ENCODE measurements at regions not wholly inside any gene's neighbourhood (a gene's known extent, or its start where the extent isn't known, plus 50 kb on each side); places are given as distances from the start of the nearest gene placed in this dataset.

DNA sequence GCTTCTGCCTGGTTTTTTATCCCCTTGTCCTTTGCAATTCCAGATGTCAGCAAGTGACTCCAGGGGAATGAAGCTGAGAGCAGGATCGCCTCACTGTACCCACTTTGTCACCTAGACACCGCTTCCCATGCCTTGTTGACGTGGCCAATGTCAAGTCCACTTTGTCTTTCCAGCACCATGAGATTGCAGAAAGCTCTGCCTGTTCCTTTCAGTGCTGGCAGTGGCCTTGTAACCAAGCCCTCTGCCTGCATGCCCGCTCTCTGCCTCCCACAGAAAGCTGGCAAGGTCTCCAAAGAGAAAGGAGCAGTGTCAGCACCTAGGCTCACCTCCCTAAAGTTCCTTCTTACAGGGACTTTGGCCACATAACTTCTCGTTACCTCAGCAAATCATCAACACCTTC is 282.2 kb upstream of the ST6GAL2 start:
- DNase-seq (ENCODE audit: low spot score) = no peak
- intact Hi-C loops (cut with DNase I) = no loop called here

GRCh38 chr2:107174171-107174570 is 288.2 kb upstream of the ST6GAL2 start:
- DNase-seq (ENCODE audit: low spot score) = no peak
- intact Hi-C loops (cut with DNase I) = no loop called here

DNA sequence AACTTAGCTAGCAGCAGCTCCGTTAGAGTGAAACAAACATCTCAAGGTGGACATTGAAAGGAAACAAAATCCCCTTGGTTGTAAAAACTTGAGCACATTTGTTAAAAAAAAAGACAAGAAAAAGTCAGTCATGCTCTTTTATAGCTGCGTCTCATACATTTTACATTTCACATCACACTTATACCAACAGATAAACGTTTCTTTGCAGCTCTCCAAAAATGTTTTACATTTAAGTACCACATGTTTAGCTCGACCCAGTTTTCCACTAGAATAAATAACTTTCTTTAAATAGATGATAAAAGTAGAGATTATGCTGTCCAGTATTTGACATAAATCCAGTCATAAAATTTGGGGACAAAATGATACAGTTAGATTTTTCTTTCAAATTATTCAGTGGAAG is 297.0 kb upstream of the ST6GAL2 start:
- intact Hi-C loops (cut with DNase I) = no loop called here
- DNase-seq (ENCODE audit: low spot score) = no peak

DNA sequence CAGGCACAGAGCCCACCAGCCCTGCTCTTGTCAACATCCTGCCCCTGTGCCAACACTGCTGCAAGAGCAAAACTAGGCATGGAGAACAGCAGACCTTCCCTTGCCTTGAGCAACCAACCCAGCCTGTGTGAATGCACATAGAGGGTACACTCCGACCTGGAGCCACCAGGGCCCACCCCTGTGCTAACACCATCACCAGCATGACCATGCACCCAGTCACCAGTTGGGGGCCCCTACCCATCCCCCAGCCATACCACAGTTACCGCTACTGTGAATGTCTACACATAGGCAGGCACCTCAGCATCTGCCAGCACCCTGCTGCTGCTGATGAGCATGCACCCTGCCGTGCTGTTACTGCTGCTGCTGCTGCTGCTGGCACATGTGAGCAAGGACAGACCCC is 301.9 kb upstream of the ST6GAL2 start:
- no peak for DNase-seq (ENCODE audit: low spot score)
- intact Hi-C loops (cut with DNase I) = no loop called here

GRCh38 chr2:107195631-107196030 is 309.7 kb upstream of the ST6GAL2 start:
- DNase-seq (ENCODE audit: low spot score) = no peak
- intact Hi-C loops (cut with DNase I) = no loop called here

DNA sequence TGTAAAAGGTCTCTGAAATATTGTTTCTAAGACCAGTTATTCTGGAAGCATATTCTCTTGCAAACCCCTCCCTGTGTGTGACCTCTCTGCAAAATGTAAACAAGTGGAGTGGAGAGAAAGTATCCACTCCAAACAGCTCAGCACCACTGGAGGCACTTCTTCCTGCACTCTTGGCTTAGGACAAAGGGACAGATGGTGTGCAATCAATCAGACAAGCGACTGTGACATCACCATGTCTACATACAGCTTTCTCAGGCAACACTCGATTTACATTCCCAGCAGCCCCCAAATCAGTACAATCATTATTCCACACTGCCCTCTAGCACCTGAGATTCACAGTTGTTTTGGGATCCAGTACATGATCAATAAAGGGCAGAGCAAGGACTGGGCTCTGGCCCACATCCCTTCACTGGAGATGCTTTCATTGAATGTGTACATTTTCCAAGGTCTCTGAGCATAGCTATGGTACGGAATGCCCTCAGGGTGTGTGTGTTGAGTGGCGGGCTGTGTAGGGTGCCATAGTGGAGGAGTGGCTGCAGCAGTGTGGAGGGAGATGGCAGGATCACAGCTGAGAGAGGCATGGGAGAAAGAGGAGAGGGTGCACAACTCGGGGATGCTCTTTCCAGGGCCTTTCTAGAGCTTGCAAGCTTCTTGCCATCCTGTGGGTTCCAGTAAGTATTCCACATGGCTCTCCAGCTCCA is 311.8 kb upstream of the ST6GAL2 start:
- DNase-seq (ENCODE audit: low spot score) = no peak
- intact Hi-C loops (cut with DNase I) = no loop called here

- no peak for DNase-seq (ENCODE audit: low spot score)
- intact Hi-C loops (cut with DNase I) = no loop called here
Measured at GRCh38 chr2:107202962-107203591, 317.1 kb upstream of the ST6GAL2 start.

DNA sequence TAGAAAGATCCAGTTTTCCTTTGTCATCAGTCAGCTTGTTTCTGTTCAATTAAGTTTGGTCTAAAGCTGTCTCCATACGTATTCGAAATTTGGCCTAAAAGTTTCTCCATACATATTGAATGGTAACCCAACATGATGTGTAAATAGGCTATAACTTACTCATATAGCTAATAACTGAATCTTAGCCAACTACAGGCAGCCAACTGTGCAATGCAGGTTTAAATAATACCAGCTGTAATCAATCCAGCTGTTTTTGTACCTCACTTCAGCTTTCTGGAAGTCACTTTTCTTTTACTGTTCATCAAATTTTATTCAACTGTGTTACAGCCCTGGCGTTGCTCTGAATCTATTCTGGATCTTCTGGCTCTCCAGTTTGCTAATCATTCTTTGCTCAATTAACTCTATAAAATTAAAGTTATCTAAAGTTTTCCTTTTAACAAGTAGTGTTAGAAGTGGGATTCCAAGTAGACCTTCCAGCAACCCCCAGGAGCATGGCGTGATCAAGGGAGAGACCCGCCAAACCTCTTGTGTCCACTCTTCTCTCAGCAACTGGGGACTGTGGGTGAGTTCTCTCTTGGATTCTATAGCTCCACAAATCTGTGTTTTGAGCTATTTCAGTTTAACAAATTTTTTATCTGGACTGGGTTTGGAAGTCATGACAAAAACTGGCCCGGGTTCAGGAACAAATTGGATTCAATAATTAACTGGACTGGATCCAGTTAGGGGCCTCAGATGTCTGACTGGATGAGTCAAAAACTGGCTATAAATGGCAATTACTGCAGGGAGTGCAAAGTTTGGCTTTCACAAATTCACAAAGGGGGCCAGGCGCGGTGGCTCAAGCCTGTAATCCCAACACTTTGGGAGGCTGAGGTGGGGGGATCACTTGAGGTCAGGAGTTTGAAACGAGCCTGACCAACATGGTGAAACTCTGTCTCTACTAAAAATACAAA is 329.7 kb upstream of the ST6GAL2 start:
- DNase-seq (ENCODE audit: low spot score) = no peak
- intact Hi-C loops (cut with DNase I) = no loop called here

DNA sequence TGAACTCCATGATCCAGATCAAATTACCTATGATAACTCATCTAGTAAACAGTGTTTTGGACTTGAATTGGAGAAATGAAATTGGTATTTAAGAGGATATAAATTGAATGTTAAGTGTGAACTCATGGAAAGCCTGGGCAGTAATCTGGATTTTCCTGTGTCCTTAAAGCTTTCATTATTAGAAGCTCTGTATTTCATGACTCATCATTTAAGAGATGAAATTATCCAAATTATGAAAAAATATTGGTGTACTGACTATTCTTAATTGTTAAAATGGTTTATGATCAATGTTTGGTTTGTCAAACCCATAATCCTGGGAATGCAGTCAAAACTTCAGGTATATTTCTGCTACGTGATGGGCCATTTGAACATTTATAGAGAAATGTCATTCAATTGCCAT is 332.2 kb upstream of the ST6GAL2 start:
- no peak for DNase-seq (ENCODE audit: low spot score)
- intact Hi-C loops (cut with DNase I) = no loop called here

DNA sequence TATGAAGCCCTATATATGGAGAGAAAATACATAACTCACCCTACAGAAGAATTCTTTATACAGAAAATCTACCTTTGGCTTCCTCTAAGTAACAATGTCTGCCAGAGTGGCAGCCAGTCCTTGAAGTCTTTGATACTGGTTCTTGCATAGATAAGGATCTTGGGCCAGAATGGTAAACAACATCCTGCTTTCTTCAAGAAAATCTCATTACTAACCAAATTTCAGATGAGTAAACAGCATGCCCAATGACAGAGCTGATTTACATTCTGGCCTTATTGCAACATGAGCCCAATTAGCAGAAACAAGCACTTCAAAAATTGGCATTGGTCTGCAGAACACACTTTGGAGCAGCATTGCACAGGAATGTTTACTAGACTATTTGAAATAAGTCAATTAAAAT is 336.5 kb upstream of the ST6GAL2 start:
- intact Hi-C loops (cut with DNase I) = no loop called here
- no peak for DNase-seq (ENCODE audit: low spot score)

DNA sequence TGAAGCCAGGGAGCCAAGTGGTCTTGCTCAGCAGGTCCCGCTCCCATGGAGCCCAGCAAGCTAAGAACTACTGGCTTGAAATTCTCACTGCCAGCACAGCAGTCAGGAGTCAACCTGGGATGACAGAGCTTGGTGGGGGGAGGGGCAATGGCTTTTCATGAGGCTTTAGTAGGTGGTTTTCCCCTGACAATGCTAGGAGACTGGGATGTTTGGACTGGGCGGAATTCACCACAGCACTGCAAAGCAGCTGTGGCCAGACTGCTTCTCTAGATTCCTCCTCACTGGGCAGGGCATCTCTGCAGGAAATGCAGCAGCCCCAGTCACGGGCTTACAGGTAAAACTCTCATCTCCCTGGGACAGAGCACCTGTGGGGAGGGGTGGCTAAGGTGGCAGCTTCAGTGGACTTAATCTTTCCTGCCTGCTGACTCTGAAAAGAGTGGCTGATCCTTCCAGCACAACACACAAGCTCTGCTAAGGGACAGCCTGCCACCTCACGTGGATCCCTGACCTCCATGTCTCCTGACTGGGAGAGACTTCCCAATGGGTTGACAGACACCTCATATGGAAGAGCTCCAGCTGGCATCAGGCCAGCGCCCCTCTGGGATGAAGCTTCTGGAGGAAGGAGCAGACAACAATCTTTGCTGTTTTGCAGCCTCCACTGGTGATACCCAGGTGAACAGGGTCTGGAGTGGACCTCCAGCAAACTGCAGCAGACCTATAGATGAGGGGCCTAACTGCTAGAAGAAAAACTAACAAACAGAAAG is 349.7 kb upstream of the ST6GAL2 start:
- intact Hi-C loops (cut with DNase I) = no loop called here
- no peak for DNase-seq (ENCODE audit: low spot score)

DNA sequence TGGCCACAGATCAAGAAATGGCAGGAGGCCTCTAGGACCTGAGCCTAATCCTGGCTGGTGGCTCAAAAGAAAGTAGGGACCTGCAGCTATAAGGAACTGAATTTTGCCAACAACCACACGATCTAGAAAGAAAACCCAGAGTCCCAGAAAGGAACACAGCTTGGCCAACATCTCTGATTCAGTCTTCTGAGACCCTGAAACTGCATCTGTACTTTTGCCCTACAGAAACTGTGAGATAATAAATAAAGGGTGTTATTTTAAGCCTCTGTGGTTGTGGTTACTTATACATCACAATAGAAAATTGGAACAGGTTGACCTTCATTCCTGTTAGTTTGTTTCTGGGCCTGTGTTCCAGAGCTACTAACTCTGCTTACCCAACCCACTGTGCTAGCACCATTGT is 356.8 kb upstream of the ST6GAL2 start:
- DNase-seq (ENCODE audit: low spot score) = no peak
- intact Hi-C loops (cut with DNase I) = no loop called here

GRCh38 chr2:107248932-107249331 is 363.0 kb upstream of the ST6GAL2 start:
- DNase-seq (ENCODE audit: low spot score) = no peak
- intact Hi-C loops (cut with DNase I) = no loop called here

DNA sequence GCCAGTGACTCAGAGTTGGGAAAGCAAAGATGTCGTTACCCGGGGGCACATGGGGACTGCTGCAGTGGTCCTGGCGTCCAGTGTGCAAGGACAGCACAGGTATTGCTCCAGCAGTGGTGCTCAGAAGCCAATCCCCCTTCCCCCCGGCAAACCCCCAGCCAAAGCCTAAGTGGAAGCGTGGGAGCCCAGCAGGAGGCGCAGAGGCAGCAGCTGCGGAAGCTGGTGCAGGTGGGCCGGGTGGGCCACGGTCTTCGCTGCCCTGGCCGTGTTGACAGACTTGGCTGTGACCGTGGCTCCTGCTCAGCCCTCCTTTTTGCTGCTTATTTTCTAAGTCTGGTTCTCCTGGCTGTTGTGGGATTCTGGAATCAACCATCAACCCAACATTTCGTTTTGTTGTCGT is 369.8 kb upstream of the ST6GAL2 start:
- intact Hi-C loops (cut with DNase I) = no loop called here
- no peak for DNase-seq (ENCODE audit: low spot score)

GRCh38 chr2:107258531-107259407 is 372.8 kb upstream of the ST6GAL2 start:
- intact Hi-C loops (cut with DNase I) = no loop called here
- no peak for DNase-seq (ENCODE audit: low spot score)

GRCh38 chr2:107259408-107260195 is 373.6 kb upstream of the ST6GAL2 start:
- no peak for DNase-seq (ENCODE audit: low spot score)
- intact Hi-C loops (cut with DNase I) = no loop called here

DNA sequence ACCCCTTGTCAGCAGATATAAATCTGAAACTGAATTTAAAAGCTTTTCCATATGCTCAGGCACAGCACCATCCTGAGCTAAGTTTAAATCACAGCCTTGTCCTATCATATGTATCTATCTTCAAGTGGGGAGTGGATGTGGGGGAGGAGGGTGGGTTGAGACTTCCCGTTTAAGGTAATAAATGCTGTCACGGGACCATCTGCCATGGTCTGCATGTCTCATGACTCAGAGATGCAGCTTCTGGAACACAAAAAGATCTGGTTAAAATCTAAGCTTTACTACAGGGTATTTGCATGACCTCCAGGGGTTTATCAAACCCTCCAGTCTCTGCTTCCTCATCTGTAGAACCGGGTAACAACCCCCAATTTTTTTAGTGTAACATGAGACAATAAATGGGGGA is 377.7 kb upstream of the ST6GAL2 start:
- intact Hi-C loops (cut with DNase I) = no loop called here
- DNase-seq (ENCODE audit: low spot score) = no peak

GRCh38 chr2:107264184-107264583 is 378.2 kb upstream of the ST6GAL2 start:
- DNase-seq (ENCODE audit: low spot score) = no peak
- intact Hi-C loops (cut with DNase I) = no loop called here

Data from cardiac septum (tissue), 1 donor.